HepG2 (cell line): ENCODE measurements at regions not wholly inside any gene's neighbourhood (a gene's known extent, or its start where the extent isn't known, plus 50 kb on each side); places are given as distances from the start of the nearest gene placed in this dataset.
A peak's percentile ranks its signal among the peaks of the same experiment; 100 is the strongest.

Experiments
- FLYWCH1 ChIP-seq: sonication (generic); formaldehyde crosslinking; IDR thresholded peaks from 2 replicates; pipeline ENCODE4 v1.8.1; 2023; ENCODE audit warnings: mild to moderate bottlenecking, missing genetic modification reagents
- HCFC1 ChIP-seq: fragments of 150-350 bp; IDR thresholded peaks from 2 replicates; pipeline ENCODE4 v1.6.1; 2014; ENCODE audit warnings: low read depth, low read length
- HDAC1 ChIP-seq: sonication (generic); formaldehyde crosslinking; IDR thresholded peaks from 2 replicates; pipeline ENCODE4 v1.5.1; 2020; ENCODE audit warnings: mild to moderate bottlenecking, missing genetic modification reagents
- PHF21A ChIP-seq: sonication (generic); formaldehyde crosslinking; IDR thresholded peaks from 2 replicates; pipeline ENCODE4 v1.5.0; 2020; ENCODE audit warnings: mild to moderate bottlenecking, missing genetic modification reagents
- POGZ ChIP-seq: sonication (generic); formaldehyde crosslinking; IDR thresholded peaks from 2 replicates; pipeline ENCODE4 v1.4.0; 2020; ENCODE audit warnings: mild to moderate bottlenecking, missing genetic modification reagents
- POLR2A ChIP-seq, 2 experiments: IDR thresholded peaks; 2 replicates each; pipeline ENCODE4 v1.6.1; 2011; ENCODE audit warnings: low read depth in 2 of 2, low read length in 2 of 2, mild to moderate bottlenecking in 1 of 2, moderate library complexity in 1 of 2; ENCODE audit not compliant: insufficient read depth in 1 of 2
- ZNF230 ChIP-seq: sonication (generic); formaldehyde crosslinking; IDR thresholded peaks from 2 replicates; pipeline ENCODE4 v1.4.0; 2020; ENCODE audit warnings: mild to moderate bottlenecking, missing genetic modification reagents
- ZSCAN9 ChIP-seq: IDR thresholded peaks from 2 replicates; pipeline ENCODE4 v1.6.1; 2016; ENCODE audit warnings: borderline replicate concordance
- TF ChIP-seq, protein P1 (sequence below): IDR thresholded peaks from 2 replicates; pipeline ENCODE4 v1.6.1; 2016; ENCODE audit warnings: low read depth, missing genetic modification reagents, missing compliant biosample characterization
- TF ChIP-seq, protein P2 (sequence below): sonication (generic); formaldehyde crosslinking; IDR thresholded peaks from 2 replicates; pipeline ENCODE4 v1.4.0; 2020; ENCODE audit warnings: missing genetic modification reagents, borderline replicate concordance
- TF ChIP-seq, protein P3 (sequence below): IDR thresholded peaks from 2 replicates; pipeline ENCODE4 v1.6.1; 2016; ENCODE audit warnings: missing compliant biosample characterization, missing genetic modification reagents, borderline replicate concordance
- TF ChIP-seq, protein P4 (sequence below), 2 experiments: sonication (generic) in 1 of 2; formaldehyde crosslinking in 1 of 2; IDR thresholded peaks; 2 replicates each; pipeline versions ENCODE4 v1.4.0 to v1.6.1; 2016 to 2020; ENCODE audit warnings: borderline replicate concordance in 1 of 2, low read depth in 1 of 2, mild to moderate bottlenecking in 1 of 2, missing genetic modification reagents in 1 of 2
- TF ChIP-seq, protein P5 (sequence below): sonication (generic); formaldehyde crosslinking; IDR thresholded peaks from 2 replicates; pipeline ENCODE4 v1.8.0; 2022; ENCODE audit warnings: missing genetic modification reagents, mild to moderate bottlenecking, borderline replicate concordance

DNA sequence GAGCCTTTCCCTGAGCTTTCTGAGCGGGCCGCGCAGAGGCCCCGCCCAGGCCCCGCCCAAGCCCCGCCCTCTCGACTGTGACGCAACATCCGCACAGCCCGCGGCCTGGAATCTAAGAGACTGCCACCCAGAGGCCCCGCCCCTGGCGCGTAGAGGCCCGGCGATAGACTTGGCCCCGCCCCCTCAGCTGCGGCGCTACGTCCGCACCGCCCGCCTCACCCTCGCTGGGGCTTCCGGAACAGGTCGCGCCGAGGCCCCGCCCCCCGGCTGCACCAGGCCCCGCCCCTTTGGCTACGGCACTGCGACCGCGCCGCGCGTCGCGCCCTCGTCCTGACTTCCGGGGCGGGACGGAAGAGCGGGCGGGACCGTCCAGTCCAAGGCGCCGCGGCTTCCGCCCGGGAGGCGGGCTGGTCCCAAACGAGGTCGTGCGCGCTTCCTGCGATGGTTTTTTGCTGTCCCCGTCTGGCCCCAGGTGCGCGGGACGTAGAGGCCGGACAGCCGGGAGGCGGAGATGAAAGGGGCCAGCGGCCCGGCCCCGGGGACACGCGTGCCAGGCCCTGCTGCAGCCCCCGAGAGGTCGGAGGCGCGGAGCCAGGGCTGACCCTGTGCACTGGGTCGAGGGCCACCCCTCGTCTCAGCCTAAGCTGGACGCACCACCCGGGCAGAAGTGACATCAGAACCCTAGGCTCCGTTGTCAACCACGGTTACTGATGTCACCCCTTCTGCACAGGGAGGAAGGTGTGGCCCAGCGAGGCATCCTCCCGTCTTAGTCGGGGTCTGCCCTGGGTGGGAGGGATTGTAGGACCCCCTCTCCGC, 59.0 kb upstream of the WNT7B start (continued):
- TF ChIP-seq, protein P1, sequence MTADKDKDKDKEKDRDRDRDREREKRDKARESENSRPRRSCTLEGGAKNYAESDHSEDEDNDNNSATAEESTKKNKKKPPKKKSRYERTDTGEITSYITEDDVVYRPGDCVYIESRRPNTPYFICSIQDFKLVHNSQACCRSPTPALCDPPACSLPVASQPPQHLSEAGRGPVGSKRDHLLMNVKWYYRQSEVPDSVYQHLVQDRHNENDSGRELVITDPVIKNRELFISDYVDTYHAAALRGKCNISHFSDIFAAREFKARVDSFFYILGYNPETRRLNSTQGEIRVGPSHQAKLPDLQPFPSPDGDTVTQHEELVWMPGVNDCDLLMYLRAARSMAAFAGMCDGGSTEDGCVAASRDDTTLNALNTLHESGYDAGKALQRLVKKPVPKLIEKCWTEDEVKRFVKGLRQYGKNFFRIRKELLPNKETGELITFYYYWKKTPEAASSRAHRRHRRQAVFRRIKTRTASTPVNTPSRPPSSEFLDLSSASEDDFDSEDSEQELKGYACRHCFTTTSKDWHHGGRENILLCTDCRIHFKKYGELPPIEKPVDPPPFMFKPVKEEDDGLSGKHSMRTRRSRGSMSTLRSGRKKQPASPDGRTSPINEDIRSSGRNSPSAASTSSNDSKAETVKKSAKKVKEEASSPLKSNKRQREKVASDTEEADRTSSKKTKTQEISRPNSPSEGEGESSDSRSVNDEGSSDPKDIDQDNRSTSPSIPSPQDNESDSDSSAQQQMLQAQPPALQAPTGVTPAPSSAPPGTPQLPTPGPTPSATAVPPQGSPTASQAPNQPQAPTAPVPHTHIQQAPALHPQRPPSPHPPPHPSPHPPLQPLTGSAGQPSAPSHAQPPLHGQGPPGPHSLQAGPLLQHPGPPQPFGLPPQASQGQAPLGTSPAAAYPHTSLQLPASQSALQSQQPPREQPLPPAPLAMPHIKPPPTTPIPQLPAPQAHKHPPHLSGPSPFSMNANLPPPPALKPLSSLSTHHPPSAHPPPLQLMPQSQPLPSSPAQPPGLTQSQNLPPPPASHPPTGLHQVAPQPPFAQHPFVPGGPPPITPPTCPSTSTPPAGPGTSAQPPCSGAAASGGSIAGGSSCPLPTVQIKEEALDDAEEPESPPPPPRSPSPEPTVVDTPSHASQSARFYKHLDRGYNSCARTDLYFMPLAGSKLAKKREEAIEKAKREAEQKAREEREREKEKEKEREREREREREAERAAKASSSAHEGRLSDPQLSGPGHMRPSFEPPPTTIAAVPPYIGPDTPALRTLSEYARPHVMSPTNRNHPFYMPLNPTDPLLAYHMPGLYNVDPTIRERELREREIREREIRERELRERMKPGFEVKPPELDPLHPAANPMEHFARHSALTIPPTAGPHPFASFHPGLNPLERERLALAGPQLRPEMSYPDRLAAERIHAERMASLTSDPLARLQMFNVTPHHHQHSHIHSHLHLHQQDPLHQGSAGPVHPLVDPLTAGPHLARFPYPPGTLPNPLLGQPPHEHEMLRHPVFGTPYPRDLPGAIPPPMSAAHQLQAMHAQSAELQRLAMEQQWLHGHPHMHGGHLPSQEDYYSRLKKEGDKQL (CRISPR knock-in tag): no peak
- TF ChIP-seq ZNF230 (CRISPR knock-in tag) (peak; percentile 41; the same call in 1 of the 2 replicates), HCFC1 (peak; percentile 72), HDAC1 (CRISPR knock-in tag) (peak; percentile 81), ZSCAN9 (CRISPR knock-in tag) (0 out of 2 replicates have a peak, but pooled peaks have one; percentile 23), FLYWCH1 (CRISPR knock-in tag) (no peak), POGZ (CRISPR knock-in tag) (peak; percentile 60; the same call in 1 of the 2 replicates), POLR2A (IDR thresholded peaks at IDR 0.05; ENCODE audit: insufficient read depth in 1 of 2, low read depth in 2 of 2, low read length in 2 of 2) (peak; percentile 71 to 86), PHF21A (CRISPR knock-in tag) (no peak; the same call in 1 of the 2 replicates)
- TF ChIP-seq, protein P2, sequence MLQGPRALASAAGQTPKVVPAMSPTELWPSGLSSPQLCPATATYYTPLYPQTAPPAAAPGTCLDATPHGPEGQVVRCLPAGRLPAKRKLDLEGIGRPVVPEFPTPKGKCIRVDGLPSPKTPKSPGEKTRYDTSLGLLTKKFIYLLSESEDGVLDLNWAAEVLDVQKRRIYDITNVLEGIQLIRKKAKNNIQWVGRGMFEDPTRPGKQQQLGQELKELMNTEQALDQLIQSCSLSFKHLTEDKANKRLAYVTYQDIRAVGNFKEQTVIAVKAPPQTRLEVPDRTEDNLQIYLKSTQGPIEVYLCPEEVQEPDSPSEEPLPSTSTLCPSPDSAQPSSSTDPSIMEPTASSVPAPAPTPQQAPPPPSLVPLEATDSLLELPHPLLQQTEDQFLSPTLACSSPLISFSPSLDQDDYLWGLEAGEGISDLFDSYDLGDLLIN (CRISPR knock-in tag): no peak
- TF ChIP-seq, protein P3, sequence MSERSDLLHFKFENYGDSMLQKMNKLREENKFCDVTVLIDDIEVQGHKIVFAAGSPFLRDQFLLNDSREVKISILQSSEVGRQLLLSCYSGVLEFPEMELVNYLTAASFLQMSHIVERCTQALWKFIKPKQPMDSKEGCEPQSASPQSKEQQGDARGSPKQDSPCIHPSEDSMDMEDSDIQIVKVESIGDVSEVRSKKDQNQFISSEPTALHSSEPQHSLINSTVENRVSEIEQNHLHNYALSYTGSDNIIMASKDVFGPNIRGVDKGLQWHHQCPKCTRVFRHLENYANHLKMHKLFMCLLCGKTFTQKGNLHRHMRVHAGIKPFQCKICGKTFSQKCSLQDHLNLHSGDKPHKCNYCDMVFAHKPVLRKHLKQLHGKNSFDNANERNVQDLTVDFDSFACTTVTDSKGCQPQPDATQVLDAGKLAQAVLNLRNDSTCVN: 0 out of 2 replicates have a peak, but pooled peaks have one; percentile 12
- TF ChIP-seq, protein P4, sequence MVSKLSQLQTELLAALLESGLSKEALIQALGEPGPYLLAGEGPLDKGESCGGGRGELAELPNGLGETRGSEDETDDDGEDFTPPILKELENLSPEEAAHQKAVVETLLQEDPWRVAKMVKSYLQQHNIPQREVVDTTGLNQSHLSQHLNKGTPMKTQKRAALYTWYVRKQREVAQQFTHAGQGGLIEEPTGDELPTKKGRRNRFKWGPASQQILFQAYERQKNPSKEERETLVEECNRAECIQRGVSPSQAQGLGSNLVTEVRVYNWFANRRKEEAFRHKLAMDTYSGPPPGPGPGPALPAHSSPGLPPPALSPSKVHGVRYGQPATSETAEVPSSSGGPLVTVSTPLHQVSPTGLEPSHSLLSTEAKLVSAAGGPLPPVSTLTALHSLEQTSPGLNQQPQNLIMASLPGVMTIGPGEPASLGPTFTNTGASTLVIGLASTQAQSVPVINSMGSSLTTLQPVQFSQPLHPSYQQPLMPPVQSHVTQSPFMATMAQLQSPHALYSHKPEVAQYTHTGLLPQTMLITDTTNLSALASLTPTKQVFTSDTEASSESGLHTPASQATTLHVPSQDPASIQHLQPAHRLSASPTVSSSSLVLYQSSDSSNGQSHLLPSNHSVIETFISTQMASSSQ (IDR thresholded peaks at IDR 0.05; ENCODE audit: low read depth): no peak
- TF ChIP-seq, protein P4 (CRISPR knock-in tag; IDR thresholded peaks at IDR 0.05; ENCODE audit: borderline replicate concordance): peak; percentile 46; the same call in 1 of the 2 replicates
- TF ChIP-seq, protein P5, sequence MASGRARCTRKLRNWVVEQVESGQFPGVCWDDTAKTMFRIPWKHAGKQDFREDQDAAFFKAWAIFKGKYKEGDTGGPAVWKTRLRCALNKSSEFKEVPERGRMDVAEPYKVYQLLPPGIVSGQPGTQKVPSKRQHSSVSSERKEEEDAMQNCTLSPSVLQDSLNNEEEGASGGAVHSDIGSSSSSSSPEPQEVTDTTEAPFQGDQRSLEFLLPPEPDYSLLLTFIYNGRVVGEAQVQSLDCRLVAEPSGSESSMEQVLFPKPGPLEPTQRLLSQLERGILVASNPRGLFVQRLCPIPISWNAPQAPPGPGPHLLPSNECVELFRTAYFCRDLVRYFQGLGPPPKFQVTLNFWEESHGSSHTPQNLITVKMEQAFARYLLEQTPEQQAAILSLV: peak; percentile 83; the same call in 1 of the 2 replicates
